A549 (cell line): ENCODE measurements at regions not wholly inside any gene's neighbourhood (a gene's known extent, or its start where the extent isn't known, plus 50 kb on each side); places are given as distances from the start of the nearest gene placed in this dataset.
"Not testable (repeated sequence)": the region's sequence is repeated elsewhere in the genome, so short reads cannot be mapped to it uniquely, and the experiment has no call there.

ENCODE experiments used
- ATAC-seq, 2 experiments: fragments of 200-7000 bp in 1 of 2; fragments of >200 bp in 1 of 2; cut with Nextera tagmentation in 1 of 2; cut with Tn5 transposase in 1 of 2; 3 replicates each; pipeline versions ENCODE4 v1.8.0 to v1.9.1; 2018 to 2020; ENCODE audit warnings: mild to moderate bottlenecking in 1 of 2, moderate library complexity in 1 of 2
- CTCF ChIA-PET: fragments of 300-600 bp; sonication (Branson Sonifier 250); formaldehyde crosslinking; extraction: SDS; loops from one replicate; lab custom pipeline; 2021; ENCODE audit warnings: antibody characterized with exemption, inconsistent platforms; lab: Yijun Ruan, JAX
- POLR2A ChIA-PET: fragments of 350-600 bp; formaldehyde crosslinking; extraction: SDS; loops from one replicate; lab custom pipeline; 2021; ENCODE audit warnings: antibody characterized with exemption, inconsistent platforms; lab: Yijun Ruan, JAX
- DNase-seq, 2 experiments: peaks; one replicate each; pipeline versions ENCODE4 v3.0.0 to v3.0.0-alpha.2; 2011 to 2016; ENCODE audit warnings: low read depth in 1 of 2, low spot score in 1 of 2
- FAIRE-seq: peaks from 2 replicates; lab custom pipeline; 2011; peaks lifted over from hg19 to GRCh38; lab: Jason Lieb, UNC
- H3K27ac ChIP-seq, 2 experiments: fragments of >200 bp; sonication (Bioruptor Twin); formaldehyde crosslinking; 3 replicates each; pipeline ENCODE4 v1.5.1; 2016 to 2017
- H3K4me1 ChIP-seq: fragments of >200 bp; sonication (Bioruptor Twin); formaldehyde crosslinking; 3 replicates; pipeline ENCODE4 v1.6.1; 2016
- H3K4me2 ChIP-seq: fragments of >200 bp; sonication (Bioruptor Twin); formaldehyde crosslinking; 3 replicates; pipeline ENCODE4 v1.6.1; 2016
- H3K4me3 ChIP-seq: fragments of >200 bp; sonication (Bioruptor Twin); formaldehyde crosslinking; 3 replicates; pipeline ENCODE4 v1.5.1; 2016
- H3K9me3 ChIP-seq: fragments of >200 bp; sonication (Bioruptor Twin); formaldehyde crosslinking; 3 replicates; pipeline ENCODE4 v1.6.1; 2016
- BHLHE40 ChIP-seq: IDR thresholded peaks from 2 replicates; pipeline ENCODE4 v1.6.1; 2012; ENCODE audit warnings: low read depth, low read length, inconsistent platforms
- CEBPB ChIP-seq, 2 experiments: fragments of >200 bp in 1 of 2; sonication (Bioruptor Twin) in 1 of 2; formaldehyde crosslinking in 1 of 2; IDR thresholded peaks; 2 replicates each; pipeline ENCODE4 v1.6.1; 2012 to 2016
- ESRRA ChIP-seq: fragments of 150-350 bp; IDR thresholded peaks from 2 replicates; pipeline ENCODE4 v1.6.1; 2014; ENCODE audit warnings: mild to moderate bottlenecking, low read length, borderline replicate concordance
- FOXS1 ChIP-seq: fragments of 250-450 bp; sonication (Bioruptor Pico); IDR thresholded peaks from 2 replicates; pipeline ENCODE4 v1.5.0; 2020; ENCODE audit warnings: mild to moderate bottlenecking, moderate library complexity
- KDM1A ChIP-seq: fragments of 200-600 bp; sonication (generic); IDR thresholded peaks from 2 replicates; pipeline ENCODE4 v1.6.1; 2016; ENCODE audit warnings: low read depth, mild to moderate bottlenecking
- MAFK ChIP-seq: fragments of 450-650 bp; IDR thresholded peaks from 2 replicates; pipeline ENCODE4 v1.6.1; 2014; ENCODE audit not compliant: partially characterized antibody
- RAD21 ChIP-seq, 2 experiments: fragments of >200 bp in 1 of 2; sonication (Bioruptor Twin) in 1 of 2; formaldehyde crosslinking in 1 of 2; IDR thresholded peaks in 1 of 2; conservative IDR thresholded peaks in 1 of 2; 2 replicates in 1 of 2; 3 replicates in 1 of 2; pipeline ENCODE4 v1.6.1; 2012 to 2018; ENCODE audit warnings: inconsistent platforms in 1 of 2
- ZC3H11A ChIP-seq: fragments of 450-650 bp; IDR thresholded peaks from 2 replicates; pipeline ENCODE4 v1.6.1; 2014; ENCODE audit warnings: antibody characterized with exemption, mild to moderate bottlenecking
- ZNF302 ChIP-seq: fragments of 250-450 bp; sonication (Bioruptor Pico); IDR thresholded peaks from 2 replicates; pipeline ENCODE4 v1.9.0; 2021; ENCODE audit warnings: inconsistent platforms, mild to moderate bottlenecking, moderate library complexity
- WGBS: methylation state at CpG from one replicate; pipeline ENCODE4 v1.1.6; 2017; ENCODE audit errors: missing lambda C conversion rate; 5-methylcytosine and 5-hydroxymethylcytosine counted together
- TF ChIP-seq, protein P1 (sequence below): fragments of 150-350 bp; IDR thresholded peaks from 2 replicates; pipeline ENCODE4 v1.6.1; 2014; ENCODE audit warnings: low read depth, mild to moderate bottlenecking, low read length
- TF ChIP-seq, protein P2 (sequence below): fragments of 250-450 bp; sonication (Bioruptor Pico); IDR thresholded peaks from 2 replicates; pipeline ENCODE4 v1.5.0; 2021; ENCODE audit warnings: mild to moderate bottlenecking, moderate library complexity, borderline replicate concordance
- TF ChIP-seq, protein P3 (sequence below): fragments of 250-450 bp; sonication (Bioruptor Pico); IDR thresholded peaks from 2 replicates; pipeline ENCODE4 v1.5.0; 2020; ENCODE audit warnings: low read depth, mild to moderate bottlenecking, moderate library complexity

DNA sequence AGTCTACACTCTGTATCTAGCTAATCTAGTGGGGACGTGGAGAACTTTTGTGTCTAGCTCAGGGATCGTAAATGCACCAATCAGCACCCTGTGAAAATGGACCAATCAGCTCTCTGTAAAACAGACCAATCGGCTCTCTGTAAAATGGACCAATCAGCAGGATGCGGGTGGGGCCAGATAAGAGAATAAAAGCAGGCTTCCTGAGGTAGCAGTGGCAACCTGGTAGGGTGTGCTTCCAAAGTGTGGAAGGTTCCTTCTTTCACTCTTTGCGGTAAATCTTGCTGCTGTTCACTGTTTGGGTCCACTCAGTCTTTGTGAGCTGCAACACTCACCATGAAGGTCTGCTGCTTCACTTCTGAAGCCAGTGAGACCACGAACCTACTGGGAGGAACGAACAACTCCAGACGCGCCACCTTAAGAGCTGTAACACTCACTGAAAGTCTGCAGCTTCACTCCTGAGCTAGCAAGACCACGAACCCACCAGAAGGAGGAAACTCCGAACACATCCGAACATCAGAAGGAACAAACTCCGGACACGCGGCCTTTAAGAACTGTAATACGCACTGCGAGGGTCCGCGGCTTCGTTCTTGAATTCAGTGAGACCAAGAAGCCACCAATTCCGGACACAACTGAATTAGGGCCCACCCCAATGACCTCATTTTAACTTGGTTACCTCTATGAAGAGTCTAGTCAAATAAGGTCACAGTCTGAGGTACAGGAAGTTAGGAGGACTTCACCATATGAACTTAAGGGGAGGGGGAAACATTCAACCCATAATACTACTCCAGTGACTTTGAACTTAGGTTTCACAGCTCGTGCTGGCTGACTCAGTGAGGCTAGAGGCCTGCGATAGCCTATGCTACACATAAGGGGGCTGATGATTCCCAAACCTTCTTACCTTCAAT is 59.8 kb upstream of the LPGAT1 start:
- peaks cover 20% of the 10 kb centered on the region for H3K4me1 ChIP-seq
- H3K4me2 ChIP-seq, POLR2A ChIA-PET, FAIRE-seq, H3K9me3 ChIP-seq, ATAC-seq, H3K27ac ChIP-seq, H3K4me3 ChIP-seq, DNase-seq: not testable (repeated sequence)
- 91% methylated on average over 23 of the region's 23 CpGs for WGBS
- CTCF ChIA-PET, result interaction anchor here (1.4 kb wide), 1 partner anchor 192 kb away, joined by 6 read pairs; no protein-coding TSS in a partner anchor

DNA sequence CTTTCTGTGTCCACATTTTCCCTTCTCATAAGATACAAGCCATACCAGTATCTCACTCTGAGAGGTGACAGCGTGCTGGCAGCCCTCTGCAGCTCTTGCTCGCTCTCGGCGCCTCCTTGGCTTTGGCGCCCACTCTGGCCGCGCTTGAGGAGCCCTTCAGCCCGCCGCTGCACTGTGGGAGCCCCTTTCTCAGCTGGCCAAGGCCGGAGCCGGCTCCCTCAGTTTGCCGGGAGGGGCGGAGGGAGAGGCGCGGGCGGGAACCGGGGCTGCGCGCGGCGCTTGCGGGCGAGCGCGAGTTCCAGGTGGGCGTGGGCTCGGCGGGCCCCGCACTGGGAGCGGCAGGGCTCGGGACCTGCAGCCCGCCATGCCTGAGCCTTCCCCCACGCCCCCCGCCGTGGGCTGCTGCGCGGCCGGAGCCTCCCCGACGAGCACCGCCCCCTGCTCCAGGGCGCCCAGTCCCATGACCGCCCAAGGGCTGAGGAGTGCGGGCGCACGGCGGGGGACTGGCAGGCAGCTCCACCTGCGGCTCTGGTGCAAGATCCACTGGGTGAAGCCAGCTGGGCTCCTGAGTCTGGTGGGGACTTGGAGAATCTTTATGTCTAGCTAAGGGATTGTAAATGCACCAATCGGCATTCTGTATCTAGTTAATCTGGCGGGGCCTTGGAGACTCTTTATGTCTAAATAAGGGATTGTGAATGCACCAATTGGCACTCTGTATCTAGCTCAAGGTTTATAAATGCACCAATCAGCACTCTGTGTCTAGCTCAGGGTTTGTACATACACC is 58.9 kb upstream of the LPGAT1 start:
- CTCF ChIA-PET, result interaction anchor here (1.3 to 1.8 kb wide), 3 partner anchors 11 to 191 kb away, joined by 3 to 6 read pairs (median 6); no protein-coding TSS in a partner anchor
- H3K4me3 ChIP-seq, DNase-seq, H3K9me3 ChIP-seq, ATAC-seq, H3K27ac ChIP-seq, H3K4me2 ChIP-seq, POLR2A ChIA-PET, FAIRE-seq: not testable (repeated sequence)
- WGBS, result 96% methylated on average over 25 of the region's 50 CpGs
- H3K4me1 ChIP-seq, result peaks cover 14% of the 10 kb centered on the region

DNA sequence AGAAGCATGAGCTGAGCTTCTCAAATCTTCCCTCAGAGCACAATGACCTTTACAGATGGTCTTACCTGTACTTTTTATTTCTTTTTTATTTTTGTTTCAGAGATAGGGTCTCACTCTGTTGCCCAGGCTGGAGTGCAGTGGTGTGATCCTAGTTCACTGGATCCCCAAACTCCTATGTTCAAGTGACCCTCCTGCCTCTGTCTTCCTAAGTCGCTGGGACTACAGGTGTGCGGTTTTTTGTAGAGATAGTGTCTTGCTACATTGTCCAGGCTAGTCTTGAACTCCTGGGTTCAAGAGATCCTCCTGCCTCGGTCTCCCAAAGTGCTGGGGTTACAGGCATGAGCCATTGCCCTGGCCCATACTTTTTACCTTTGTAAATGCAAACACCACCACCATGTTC is 56.0 kb upstream of the LPGAT1 start:
- H3K9me3 ChIP-seq, result no peaks in the 10 kb centered on the region; the same call in 2 of the 3 replicates
- POLR2A ChIA-PET, result no interaction called here
- CTCF ChIA-PET, result no interaction called here
- peaks cover 14% of the 10 kb centered on the region for H3K4me1 ChIP-seq
- 66% methylated on average over 3 of the region's 3 CpGs for WGBS
- TF ChIP-seq CEBPB (IDR thresholded peaks at IDR 0.05) (no peak), ZC3H11A (no peak), BHLHE40 (no peak), MAFK (no peak), ESRRA (no peak), FOXS1 (CRISPR knock-in tag) (no peak), KDM1A (no peak), ZNF302 (CRISPR knock-in tag) (no peak), RAD21 (conservative IDR thresholded peaks at IDR 0.05 in 1 of 2, IDR thresholded peaks at IDR 0.05 in 1 of 2) (no peak)
- TF ChIP-seq, protein P1, sequence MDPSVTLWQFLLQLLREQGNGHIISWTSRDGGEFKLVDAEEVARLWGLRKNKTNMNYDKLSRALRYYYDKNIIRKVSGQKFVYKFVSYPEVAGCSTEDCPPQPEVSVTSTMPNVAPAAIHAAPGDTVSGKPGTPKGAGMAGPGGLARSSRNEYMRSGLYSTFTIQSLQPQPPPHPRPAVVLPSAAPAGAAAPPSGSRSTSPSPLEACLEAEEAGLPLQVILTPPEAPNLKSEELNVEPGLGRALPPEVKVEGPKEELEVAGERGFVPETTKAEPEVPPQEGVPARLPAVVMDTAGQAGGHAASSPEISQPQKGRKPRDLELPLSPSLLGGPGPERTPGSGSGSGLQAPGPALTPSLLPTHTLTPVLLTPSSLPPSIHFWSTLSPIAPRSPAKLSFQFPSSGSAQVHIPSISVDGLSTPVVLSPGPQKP, result no peak
- TF ChIP-seq, protein P2, sequence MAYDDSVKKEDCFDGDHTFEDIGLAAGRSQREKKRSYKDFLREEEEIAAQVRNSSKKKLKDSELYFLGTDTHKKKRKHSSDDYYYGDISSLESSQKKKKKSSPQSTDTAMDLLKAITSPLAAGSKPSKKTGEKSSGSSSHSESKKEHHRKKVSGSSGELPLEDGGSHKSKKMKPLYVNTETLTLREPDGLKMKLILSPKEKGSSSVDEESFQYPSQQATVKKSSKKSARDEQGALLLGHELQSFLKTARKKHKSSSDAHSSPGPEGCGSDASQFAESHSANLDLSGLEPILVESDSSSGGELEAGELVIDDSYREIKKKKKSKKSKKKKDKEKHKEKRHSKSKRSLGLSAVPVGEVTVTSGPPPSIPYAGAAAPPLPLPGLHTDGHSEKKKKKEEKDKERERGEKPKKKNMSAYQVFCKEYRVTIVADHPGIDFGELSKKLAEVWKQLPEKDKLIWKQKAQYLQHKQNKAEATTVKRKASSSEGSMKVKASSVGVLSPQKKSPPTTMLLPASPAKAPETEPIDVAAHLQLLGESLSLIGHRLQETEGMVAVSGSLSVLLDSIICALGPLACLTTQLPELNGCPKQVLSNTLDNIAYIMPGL, result no peak
- TF ChIP-seq, protein P3, sequence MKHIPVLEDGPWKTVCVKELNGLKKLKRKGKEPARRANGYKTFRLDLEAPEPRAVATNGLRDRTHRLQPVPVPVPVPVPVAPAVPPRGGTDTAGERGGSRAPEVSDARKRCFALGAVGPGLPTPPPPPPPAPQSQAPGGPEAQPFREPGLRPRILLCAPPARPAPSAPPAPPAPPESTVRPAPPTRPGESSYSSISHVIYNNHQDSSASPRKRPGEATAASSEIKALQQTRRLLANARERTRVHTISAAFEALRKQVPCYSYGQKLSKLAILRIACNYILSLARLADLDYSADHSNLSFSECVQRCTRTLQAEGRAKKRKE (CRISPR knock-in tag), result no peak
- FAIRE-seq (no peak), DNase-seq (no peak), ATAC-seq (no peak)
- peak overlapping the region in 1 of 2 experiments; percentile 50; a peak in 2 of 6 replicates for H3K27ac ChIP-seq
- no peak overlapping the region for H3K4me3 ChIP-seq
- peak overlapping the region; percentile 48; the same call in 2 of the 3 replicates for H3K4me2 ChIP-seq
